Astrocyte (in vitro differentiated cells and primary cell): ENCODE measurements at regions not wholly inside any gene's neighbourhood (a gene's known extent, or its start where the extent isn't known, plus 50 kb on each side); places are given as distances from the start of the nearest gene placed in this dataset.
A peak's percentile ranks its signal among the peaks of the same experiment; 100 is the strongest.

Experiments used
- DNase-seq: peaks from one replicate; pipeline ENCODE4 v3.0.0-alpha.2; 2010; ENCODE audit warnings: low read depth
- FAIRE-seq: peaks from 2 replicates; lab custom pipeline; 2011; peaks lifted over from hg19 to GRCh38; lab: Jason Lieb, UNC
- H2AFZ ChIP-seq: 2 replicates; pipeline ENCODE4 v1.6.0; 2012; ENCODE audit warnings: low read depth, low read length, inconsistent platforms
- H3K27ac ChIP-seq: 2 replicates; pipeline ENCODE4 v1.5.1; 2011; ENCODE audit warnings: low read depth, low read length, inconsistent platforms
- H3K27me3 ChIP-seq: 2 replicates; pipeline ENCODE4 v1.6.0; 2011; ENCODE audit warnings: low read length, inconsistent platforms; ENCODE audit not compliant: insufficient read depth
- H3K36me3 ChIP-seq: 2 replicates; pipeline ENCODE4 v1.5.1; 2011; ENCODE audit warnings: low read length, inconsistent platforms; ENCODE audit not compliant: insufficient read depth
- H3K4me1 ChIP-seq: 2 replicates; pipeline ENCODE4 v1.5.1; 2011; ENCODE audit warnings: low read length, inconsistent platforms; ENCODE audit not compliant: insufficient read depth
- H3K4me2 ChIP-seq: 2 replicates; pipeline ENCODE4 v1.6.0; 2012; ENCODE audit warnings: low read length, inconsistent platforms
- H3K4me3 ChIP-seq: 2 replicates; pipeline ENCODE4 v1.5.1; 2011; ENCODE audit warnings: low read depth, mild to moderate bottlenecking, low read length, inconsistent platforms; ENCODE audit not compliant: insufficient read depth
- H3K79me2 ChIP-seq: 2 replicates; pipeline ENCODE4 v1.6.0; 2012; ENCODE audit warnings: mild to moderate bottlenecking, low read length, inconsistent platforms; ENCODE audit not compliant: insufficient read depth
- H3K9ac ChIP-seq: 2 replicates; pipeline ENCODE4 v1.6.0; 2012; ENCODE audit warnings: mild to moderate bottlenecking, low read length, inconsistent platforms
- H3K9me3 ChIP-seq: 2 replicates; pipeline ENCODE4 v1.5.1; 2012; ENCODE audit warnings: low read depth, mild to moderate bottlenecking, low read length, inconsistent platforms; ENCODE audit not compliant: insufficient read depth
- H4K20me1 ChIP-seq: 2 replicates; pipeline ENCODE4 v1.6.0; 2012; ENCODE audit warnings: low read length, inconsistent platforms; ENCODE audit not compliant: insufficient read depth
- H3K27ac Mint-ChIP-seq: one replicate; pipeline ENCODE4 v1.8.0; 2021; ENCODE audit warnings: mild to moderate bottlenecking, mixed read lengths; ENCODE audit not compliant: unreplicated experiment
- H3K27me3 Mint-ChIP-seq: one replicate; pipeline ENCODE4 v1.8.0; 2021; ENCODE audit warnings: low read depth, mixed read lengths; ENCODE audit not compliant: unreplicated experiment
- H3K36me3 Mint-ChIP-seq: one replicate; pipeline ENCODE4 v1.8.0; 2021; ENCODE audit warnings: low read depth, mixed read lengths; ENCODE audit not compliant: unreplicated experiment
- H3K4me1 Mint-ChIP-seq: one replicate; pipeline ENCODE4 v1.8.0; 2021; ENCODE audit warnings: low read depth, mixed read lengths; ENCODE audit not compliant: unreplicated experiment
- H3K4me3 Mint-ChIP-seq: one replicate; pipeline ENCODE4 v1.8.0; 2021; ENCODE audit warnings: mild to moderate bottlenecking, moderate library complexity, mixed read lengths; ENCODE audit not compliant: unreplicated experiment
- H3K9me3 Mint-ChIP-seq: one replicate; pipeline ENCODE4 v1.8.0; 2021; ENCODE audit warnings: mild to moderate bottlenecking, mixed read lengths; ENCODE audit not compliant: unreplicated experiment
- EZH2 ChIP-seq: IDR thresholded peaks from 2 replicates; pipeline ENCODE4 v1.6.1; 2012; ENCODE audit warnings: mild to moderate bottlenecking, low read length, inconsistent platforms; ENCODE audit not compliant: insufficient read depth
- TF ChIP-seq, protein P1 (sequence below): IDR thresholded peaks from 2 replicates; pipeline ENCODE4 v1.5.1; 2011; ENCODE audit warnings: low read depth, mild to moderate bottlenecking, inconsistent platforms, low read length, moderate library complexity; ENCODE audit not compliant: insufficient read depth

DNA sequence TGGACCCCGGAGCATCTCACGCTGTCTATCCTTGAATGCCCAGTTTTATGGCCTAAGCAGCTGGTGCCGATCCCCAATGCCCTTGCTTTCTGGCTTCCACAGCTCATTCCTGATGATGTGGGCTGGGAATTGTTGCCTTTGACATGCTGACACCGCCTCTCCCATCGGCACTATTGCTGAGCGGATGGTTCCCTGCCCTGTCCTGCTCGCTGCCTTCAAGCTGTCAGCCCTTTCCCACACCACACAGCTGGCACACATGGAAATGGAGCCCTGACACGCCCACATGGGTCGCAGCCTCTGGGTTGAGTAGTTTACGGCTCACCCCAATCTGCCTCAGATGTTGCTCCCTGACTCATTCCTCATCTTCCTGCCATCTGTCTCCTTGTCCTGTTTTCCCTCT, 110.2 kb upstream of the SESN3 start:
- Histone ChIP-seq H3K4me2 (no peak overlapping the region), H3K9me3 (no peaks in the 10 kb centered on the region), H3K27me3 (no peaks in the 10 kb centered on the region), H3K27ac (no peak overlapping the region), H3K9ac (no peak overlapping the region), H3K4me1 (peaks cover 26% of the 10 kb centered on the region), H3K4me3 (no peak overlapping the region), H3K36me3 (no peaks in the 10 kb centered on the region), H3K79me2 (no peaks in the 10 kb centered on the region), H4K20me1 (no peaks in the 10 kb centered on the region), H2AFZ (no peak overlapping the region)
- FAIRE-seq (no peak), DNase-seq (no peak)
- Mint-ChIP-seq H3K36me3 (no peaks in the 10 kb centered on the region), H3K4me1 (peaks cover 9% of the 10 kb centered on the region), H3K27me3 (no peaks in the 10 kb centered on the region), H3K9me3 (no peaks in the 10 kb centered on the region), H3K27ac (no peak overlapping the region), H3K4me3 (no peak overlapping the region)
- TF ChIP-seq, protein P1, sequence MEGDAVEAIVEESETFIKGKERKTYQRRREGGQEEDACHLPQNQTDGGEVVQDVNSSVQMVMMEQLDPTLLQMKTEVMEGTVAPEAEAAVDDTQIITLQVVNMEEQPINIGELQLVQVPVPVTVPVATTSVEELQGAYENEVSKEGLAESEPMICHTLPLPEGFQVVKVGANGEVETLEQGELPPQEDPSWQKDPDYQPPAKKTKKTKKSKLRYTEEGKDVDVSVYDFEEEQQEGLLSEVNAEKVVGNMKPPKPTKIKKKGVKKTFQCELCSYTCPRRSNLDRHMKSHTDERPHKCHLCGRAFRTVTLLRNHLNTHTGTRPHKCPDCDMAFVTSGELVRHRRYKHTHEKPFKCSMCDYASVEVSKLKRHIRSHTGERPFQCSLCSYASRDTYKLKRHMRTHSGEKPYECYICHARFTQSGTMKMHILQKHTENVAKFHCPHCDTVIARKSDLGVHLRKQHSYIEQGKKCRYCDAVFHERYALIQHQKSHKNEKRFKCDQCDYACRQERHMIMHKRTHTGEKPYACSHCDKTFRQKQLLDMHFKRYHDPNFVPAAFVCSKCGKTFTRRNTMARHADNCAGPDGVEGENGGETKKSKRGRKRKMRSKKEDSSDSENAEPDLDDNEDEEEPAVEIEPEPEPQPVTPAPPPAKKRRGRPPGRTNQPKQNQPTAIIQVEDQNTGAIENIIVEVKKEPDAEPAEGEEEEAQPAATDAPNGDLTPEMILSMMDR, result no peak
- TF ChIP-seq EZH2, result no peak

DNA sequence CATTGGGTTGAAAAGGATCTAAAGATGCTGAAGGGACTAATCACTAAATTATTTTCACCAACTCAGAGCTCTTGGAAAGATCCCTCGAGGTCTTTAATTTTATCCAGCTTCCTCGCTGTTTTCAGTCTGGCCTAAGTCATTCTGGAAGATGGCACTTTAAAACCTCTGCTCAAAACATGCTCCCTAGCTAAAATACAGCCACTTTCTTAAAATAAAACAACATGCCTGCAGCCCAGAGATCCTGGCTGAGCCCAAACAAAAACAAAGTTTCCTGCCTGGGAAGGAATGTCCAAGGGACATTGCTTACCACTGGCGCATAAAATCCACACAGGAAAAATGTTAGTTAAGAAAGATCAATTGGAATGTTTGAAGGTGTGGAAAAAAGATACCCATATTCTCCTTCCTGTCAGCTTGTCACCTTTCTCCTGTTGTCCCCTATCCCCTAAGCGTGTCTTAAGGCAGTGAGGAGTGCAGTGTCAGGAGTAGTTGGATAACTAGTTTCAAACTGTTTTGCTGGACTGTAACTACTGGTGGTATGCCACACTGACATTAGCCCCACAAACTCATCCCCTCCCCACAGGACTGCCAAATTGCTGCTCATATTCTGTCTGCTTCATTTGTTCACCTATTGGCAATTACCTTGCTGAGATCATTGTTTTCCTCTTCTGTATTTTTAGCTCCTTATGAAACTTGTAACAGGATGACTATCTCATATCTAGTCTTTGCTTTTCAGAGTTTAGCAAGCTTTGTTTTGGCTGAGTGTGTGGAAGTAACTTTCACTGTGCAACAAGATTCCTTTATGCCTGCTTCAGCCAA, 108.3 kb upstream of the SESN3 start:
- Histone ChIP-seq H3K27ac (no peak overlapping the region), H3K4me3 (no peak overlapping the region), H4K20me1 (no peaks in the 10 kb centered on the region), H3K27me3 (no peaks in the 10 kb centered on the region), H3K9ac (no peak overlapping the region), H3K79me2 (no peaks in the 10 kb centered on the region), H3K9me3 (no peaks in the 10 kb centered on the region), H3K4me2 (peak overlapping the region; percentile 7), H3K36me3 (no peaks in the 10 kb centered on the region), H3K4me1 (peaks cover 26% of the 10 kb centered on the region), H2AFZ (no peak overlapping the region)
- H3K4me1 Mint-ChIP-seq, result peaks cover 11% of the 10 kb centered on the region
- peak; percentile 5 for FAIRE-seq
- no peak for TF ChIP-seq EZH2
- TF ChIP-seq, protein P1, result no peak
- no peak for DNase-seq
- H3K27ac Mint-ChIP-seq, result no peak overlapping the region
- H3K9me3 Mint-ChIP-seq, result no peaks in the 10 kb centered on the region
- no peaks in the 10 kb centered on the region for H3K27me3 Mint-ChIP-seq
- no peak overlapping the region for H3K4me3 Mint-ChIP-seq
- no peaks in the 10 kb centered on the region for H3K36me3 Mint-ChIP-seq

DNA sequence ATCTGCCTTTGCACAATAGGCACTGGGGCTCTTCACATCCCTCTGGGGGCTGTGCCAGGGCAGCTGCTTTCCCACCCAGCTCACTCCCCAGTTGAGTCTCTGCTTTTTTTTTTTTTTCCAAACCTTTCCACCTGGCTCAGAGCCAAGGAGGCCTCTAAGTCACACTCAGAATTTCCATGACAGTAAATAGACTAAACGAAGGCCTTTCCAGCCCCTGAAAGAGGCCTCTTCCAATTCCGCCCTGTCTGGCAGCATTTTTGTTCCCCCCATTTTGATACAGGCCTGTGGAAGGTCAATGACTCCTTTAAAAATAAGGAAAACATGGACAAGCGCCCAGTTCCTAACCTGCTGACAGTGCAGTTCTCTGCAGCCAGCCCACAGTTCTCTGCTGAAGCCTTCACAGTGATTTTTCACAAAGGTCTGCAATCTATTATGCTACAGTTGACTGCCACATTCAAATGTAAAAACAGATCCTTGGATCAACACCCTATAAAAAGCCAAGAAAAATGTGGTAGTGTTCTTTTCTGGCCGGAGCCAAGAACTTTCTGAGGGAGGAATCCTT, 107.5 kb upstream of the SESN3 start:
- Histone ChIP-seq H3K79me2 (no peaks in the 10 kb centered on the region), H3K27ac (peak overlapping the region; percentile 24), H3K4me3 (no peak overlapping the region), H4K20me1 (no peaks in the 10 kb centered on the region), H3K9me3 (no peaks in the 10 kb centered on the region), H2AFZ (no peak overlapping the region), H3K4me1 (peaks cover 26% of the 10 kb centered on the region), H3K27me3 (no peaks in the 10 kb centered on the region), H3K4me2 (peak overlapping the region; percentile 7), H3K9ac (no peak overlapping the region), H3K36me3 (no peaks in the 10 kb centered on the region)
- FAIRE-seq, result peak; percentile 47
- Mint-ChIP-seq H3K27me3 (no peaks in the 10 kb centered on the region), H3K36me3 (no peaks in the 10 kb centered on the region), H3K4me3 (no peak overlapping the region), H3K4me1 (peaks cover 11% of the 10 kb centered on the region), H3K9me3 (no peaks in the 10 kb centered on the region), H3K27ac (no peak overlapping the region)
- no peak for TF ChIP-seq EZH2
- TF ChIP-seq, protein P1, result no peak
- peak; percentile 73 for DNase-seq
